ENCODE measurements at regions not wholly inside any gene's neighbourhood (a gene's known extent, or its start where the extent isn't known, plus 50 kb on each side); places are given as distances from the start of the nearest gene placed in this dataset.

GRCh38 chr4:38454284-38454683 lies 209.7 kb upstream of the KLF3 start:
- in situ Hi-C loops (cut with MboI; ENCODE audit: low pct_ligation_motif_present in 1 of 4, low pct_unique_long_range_greater_than_20kb in 1 of 4, low sequenced_read_pairs in 3 of 4) = no loop called here
- TF ChIP-seq POLR2A (IDR thresholded peaks at IDR 0.05) = no peak
- TF ChIP-seq EP300 (IDR thresholded peaks at IDR 0.05; ENCODE audit: low read depth) = no peak
- TF ChIP-seq, protein P1, sequence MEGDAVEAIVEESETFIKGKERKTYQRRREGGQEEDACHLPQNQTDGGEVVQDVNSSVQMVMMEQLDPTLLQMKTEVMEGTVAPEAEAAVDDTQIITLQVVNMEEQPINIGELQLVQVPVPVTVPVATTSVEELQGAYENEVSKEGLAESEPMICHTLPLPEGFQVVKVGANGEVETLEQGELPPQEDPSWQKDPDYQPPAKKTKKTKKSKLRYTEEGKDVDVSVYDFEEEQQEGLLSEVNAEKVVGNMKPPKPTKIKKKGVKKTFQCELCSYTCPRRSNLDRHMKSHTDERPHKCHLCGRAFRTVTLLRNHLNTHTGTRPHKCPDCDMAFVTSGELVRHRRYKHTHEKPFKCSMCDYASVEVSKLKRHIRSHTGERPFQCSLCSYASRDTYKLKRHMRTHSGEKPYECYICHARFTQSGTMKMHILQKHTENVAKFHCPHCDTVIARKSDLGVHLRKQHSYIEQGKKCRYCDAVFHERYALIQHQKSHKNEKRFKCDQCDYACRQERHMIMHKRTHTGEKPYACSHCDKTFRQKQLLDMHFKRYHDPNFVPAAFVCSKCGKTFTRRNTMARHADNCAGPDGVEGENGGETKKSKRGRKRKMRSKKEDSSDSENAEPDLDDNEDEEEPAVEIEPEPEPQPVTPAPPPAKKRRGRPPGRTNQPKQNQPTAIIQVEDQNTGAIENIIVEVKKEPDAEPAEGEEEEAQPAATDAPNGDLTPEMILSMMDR (IDR thresholded peaks at IDR 0.05) = no peak
- TF ChIP-seq POLR2AphosphoS5 (IDR thresholded peaks at IDR 0.05) = no peak
- 81 to 86% methylated on average over 2 to 3 of the region's 3 CpGs for WGBS, 2 donors (ENCODE audit: low coverage in 1 of 2)
- Histone ChIP-seq H3K36me3 (no peaks in the 10 kb centered on the region), H3K4me3 (no peak overlapping the region), H3K27ac (no peak overlapping the region), H3K4me1 (peaks cover 0 to 27% (median 6%) of the 10 kb centered on the region in 4 donors), H3K9me3 (no peaks in the 10 kb centered on the region), H3K27me3 (no peaks in the 10 kb centered on the region)
- intact Hi-C loops (cut with DNase I; ENCODE audit: low total_unique reads) = no loop called here
- DNase-seq = no peak

DNA sequence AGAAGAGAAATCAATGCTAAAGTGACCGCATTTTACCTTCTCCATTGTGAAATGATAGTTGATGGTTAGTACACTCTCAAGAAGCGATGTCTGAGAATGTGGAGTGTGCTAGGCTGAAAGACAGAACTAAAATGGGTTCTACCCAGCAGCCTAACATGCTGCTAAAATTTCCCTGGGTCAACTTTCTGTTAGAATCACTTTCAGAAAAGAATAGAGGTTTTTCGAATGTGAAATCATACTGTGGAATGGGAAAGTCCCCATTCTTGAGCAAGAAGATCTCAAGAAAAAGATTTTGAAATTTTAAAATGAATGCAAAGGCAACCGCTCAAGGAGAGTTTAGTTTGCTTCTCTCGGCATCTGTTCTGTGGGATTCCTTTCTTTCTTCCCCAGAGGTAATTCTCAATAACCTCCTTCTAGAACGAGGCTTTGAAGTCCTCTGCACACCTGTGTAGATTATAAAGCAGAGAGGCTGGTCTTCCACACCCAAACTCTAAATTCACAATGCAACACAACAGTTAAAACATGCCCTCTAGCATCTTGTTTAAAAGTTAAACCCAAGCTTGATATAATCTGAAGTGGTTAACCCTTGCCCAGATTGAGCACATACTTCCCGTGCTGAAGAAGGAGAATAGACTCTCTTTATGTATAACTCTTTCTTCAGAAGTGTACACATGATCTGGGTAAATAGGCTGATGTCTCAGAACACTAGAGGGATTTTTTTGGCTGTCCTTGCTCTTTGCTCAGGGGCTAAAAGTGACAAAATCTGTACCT lies 208.7 kb upstream of the KLF3 start:
- intact Hi-C loops (cut with DNase I; ENCODE audit: low total_unique reads) = no loop called here
- Histone ChIP-seq H3K27ac (peak overlapping the region in 2 of 4 donors; percentile 28 to 66), H3K4me3 (no peak overlapping the region), H3K27me3 (no peaks in the 10 kb centered on the region), H3K9me3 (no peaks in the 10 kb centered on the region), H3K36me3 (no peaks in the 10 kb centered on the region), H3K4me1 (peaks cover 0 to 20% (median 5%) of the 10 kb centered on the region in 4 donors)
- TF ChIP-seq POLR2A (IDR thresholded peaks at IDR 0.05) = no peak
- no peak for TF ChIP-seq POLR2AphosphoS5 (IDR thresholded peaks at IDR 0.05)
- no peak for TF ChIP-seq EP300 (IDR thresholded peaks at IDR 0.05; ENCODE audit: low read depth)
- TF ChIP-seq, protein P1 (IDR thresholded peaks at IDR 0.05) = no peak
- in situ Hi-C loops (cut with MboI; ENCODE audit: low pct_ligation_motif_present in 1 of 4, low pct_unique_long_range_greater_than_20kb in 1 of 4, low sequenced_read_pairs in 3 of 4) = no loop called here
- no peak for DNase-seq
- WGBS, 2 donors (ENCODE audit: low coverage in 1 of 2) = 40 to 42% methylated on average over 5 to 7 of the region's 7 CpGs

- in situ Hi-C loops (cut with MboI; ENCODE audit: low pct_ligation_motif_present in 1 of 4, low pct_unique_long_range_greater_than_20kb in 1 of 4, low sequenced_read_pairs in 3 of 4) = no loop called here
- H3K27ac ChIP-seq = peak overlapping the region in 2 of 4 donors; percentile 28 to 66
- no peaks in the 10 kb centered on the region for H3K36me3 ChIP-seq
- H3K27me3 ChIP-seq = no peaks in the 10 kb centered on the region
- TF ChIP-seq EP300 (IDR thresholded peaks at IDR 0.05; ENCODE audit: low read depth) (no peak), POLR2AphosphoS5 (IDR thresholded peaks at IDR 0.05) (peak in 1 of 3 donors; percentile 22)
- peak; percentile 33 for DNase-seq
- intact Hi-C loops (cut with DNase I; ENCODE audit: low total_unique reads) = no loop called here
- WGBS, 2 donors (ENCODE audit: low coverage in 1 of 2) = 79% methylated on average over 1 of the region's 1 CpG; no CpG with 5 or more reads in 1 of the 2 donors
- H3K9me3 ChIP-seq = no peaks in the 10 kb centered on the region
- no peak overlapping the region for H3K4me3 ChIP-seq
- peaks cover 0 to 13% (median 2%) of the 10 kb centered on the region in 4 donors for H3K4me1 ChIP-seq
Measured at GRCh38 chr4:38456096-38456495, 207.9 kb upstream of the KLF3 start.

DNA sequence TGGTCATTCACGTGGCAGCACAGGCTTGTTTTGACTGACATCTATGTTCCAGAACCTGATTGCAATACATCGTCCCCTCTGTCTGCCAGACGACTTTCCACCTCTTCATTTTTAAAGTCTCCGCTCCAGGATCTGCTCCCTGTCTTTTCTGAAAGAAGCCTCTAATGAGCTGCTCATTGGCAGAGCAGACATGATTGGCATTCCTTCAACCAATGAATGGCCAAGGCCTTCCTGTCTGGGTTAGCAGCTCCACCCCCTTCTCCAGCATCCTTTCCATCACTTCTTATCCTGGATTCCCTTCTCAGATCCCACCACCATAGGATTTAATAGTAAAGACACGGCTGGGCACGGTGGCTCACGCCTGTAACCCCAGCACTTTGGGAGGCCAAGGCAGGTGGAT lies 202.7 kb upstream of the KLF3 start:
- H3K36me3 ChIP-seq = no peaks in the 10 kb centered on the region
- peaks cover 0 to 1% (median 0%) of the 10 kb centered on the region in 4 donors for H3K4me1 ChIP-seq
- H3K27ac ChIP-seq = no peak overlapping the region
- DNase-seq = no peak
- WGBS, 2 donors (ENCODE audit: low coverage in 1 of 2) = 92 to 96% methylated on average over 4 to 7 of the region's 7 CpGs
- no peak overlapping the region for H3K4me3 ChIP-seq
- TF ChIP-seq POLR2A (IDR thresholded peaks at IDR 0.05) (no peak), EP300 (IDR thresholded peaks at IDR 0.05; ENCODE audit: low read depth) (no peak), POLR2AphosphoS5 (IDR thresholded peaks at IDR 0.05) (no peak)
- TF ChIP-seq, protein P1 (IDR thresholded peaks at IDR 0.05) = no peak
- intact Hi-C loops (cut with DNase I; ENCODE audit: low total_unique reads) = no loop called here
- H3K9me3 ChIP-seq = no peaks in the 10 kb centered on the region
- in situ Hi-C loops (cut with MboI; ENCODE audit: low pct_ligation_motif_present in 1 of 4, low pct_unique_long_range_greater_than_20kb in 1 of 4, low sequenced_read_pairs in 3 of 4) = no loop called here
- no peaks in the 10 kb centered on the region for H3K27me3 ChIP-seq
